Spleen (tissue), 11 donors: ENCODE measurements at regions not wholly inside any gene's neighbourhood (a gene's known extent, or its start where the extent isn't known, plus 50 kb on each side); places are given as distances from the start of the nearest gene placed in this dataset.

ENCODE experiments used
- DNase-seq: peaks from one replicate; pipeline ENCODE4 v3.0.0-alpha.2; 2020
- H3K27ac ChIP-seq, 8 donors: fragments of 200-600 bp; sonication (generic) in 7 of 8; 1 replicate in 4 of 8; 2 replicates in 4 of 8; pipeline versions ENCODE4 v1.5.0 to v1.8.0; 2016 to 2021; ENCODE audit warnings: inconsistent platforms in 4 of 8, mild to moderate bottlenecking in 4 of 8, moderate library complexity in 1 of 8
- H3K27me3 ChIP-seq, 7 donors: fragments of 200-600 bp; sonication (generic) in 6 of 7; replicated peaks in 1 of 7; 1 replicate in 4 of 7; 2 replicates in 3 of 7; pipeline versions ENCODE4 v1.5.0 to v1.8.0; 2016 to 2021; ENCODE audit warnings: inconsistent platforms in 3 of 7, mild to moderate bottlenecking in 1 of 7
- H3K36me3 ChIP-seq, 6 donors: fragments of 200-600 bp; sonication (generic) in 5 of 6; 1 replicate in 4 of 6; 2 replicates in 2 of 6; pipeline versions ENCODE4 v1.5.0 to v1.8.0; 2016 to 2021; ENCODE audit warnings: inconsistent platforms in 2 of 6
- H3K4me1 ChIP-seq, 6 donors: fragments of 200-600 bp; sonication (generic) in 5 of 6; 1 replicate in 3 of 6; 2 replicates in 3 of 6; pipeline versions ENCODE4 v1.5.0 to v1.8.0; 2016 to 2021; ENCODE audit warnings: inconsistent platforms in 3 of 6
- H3K4me3 ChIP-seq, 8 donors: fragments of 200-600 bp; sonication (generic) in 7 of 8; 1 replicate in 4 of 8; 2 replicates in 4 of 8; pipeline versions ENCODE4 v1.5.0 to v1.8.0; 2016 to 2021; ENCODE audit warnings: inconsistent platforms in 4 of 8, mild to moderate bottlenecking in 4 of 8, moderate library complexity in 2 of 8
- H3K9me3 ChIP-seq, 8 donors: fragments of 200-600 bp; sonication (generic) in 7 of 8; 1 replicate in 4 of 8; 2 replicates in 4 of 8; pipeline versions ENCODE4 v1.5.0 to v1.8.0; 2016 to 2021; ENCODE audit warnings: inconsistent platforms in 4 of 8
- POLR2A ChIP-seq, 3 donors: fragments of 450-650 bp; IDR thresholded peaks; one replicate each; pipeline ENCODE4 v1.5.1; 2017; ENCODE audit warnings: antibody characterized with exemption in 3 of 3, mild to moderate bottlenecking in 1 of 3
- POLR2AphosphoS5 ChIP-seq, 3 donors: sonication (generic); formaldehyde crosslinking; IDR thresholded peaks; one replicate each; pipeline ENCODE4 v1.5.1; 2017; ENCODE audit warnings: antibody characterized with exemption in 3 of 3
- whole genome bisulfite sequencing, 5 donors: extraction: QIAGEN DNeasy Blood & Tissue Kit in 3 of 5; methylation state at CpG; one replicate each; pipeline versions ENCODE4 v1.1.5 to v1.1.7; 2013 to 2018; 5-methylcytosine and 5-hydroxymethylcytosine counted together
- intact Hi-C: fragments of 100-400 bp; cut with DNase I; formaldehyde crosslinking; loops from one replicate; pipeline ENCODE4 v1.15.0; 2023; ENCODE audit warnings: low total_unique reads
- TF ChIP-seq, protein P1 (sequence below), 11 experiments: fragments of 200-600 bp in 7 of 11; fragments of 450-650 bp in 4 of 11; sonication (generic) in 4 of 11; IDR thresholded peaks in 8 of 11; conservative IDR thresholded peaks in 3 of 11; 1 replicate in 7 of 11; 2 replicates in 4 of 11; pipeline versions ENCODE4 v1.4.0 to v1.8.0; 2016 to 2021; ENCODE audit warnings: antibody characterized with exemption in 11 of 11, inconsistent platforms in 4 of 11, mild to moderate bottlenecking in 1 of 11
- donor health status: healthy with polysubstance abuse.
- donor health status: DM: no; HTN: no; CAD: no; lungs with moderate emphysema.
- donor health status: DM: no; HTN: no; CAD: no.
- donor health status: Bipolar disorder and iron deficiency.
- donor health status: healthy.
- donor health status: DM: no; HTN: no; CAD: no.
- donor health status: DM: yes; HTN: yes; CAD: no.

DNA sequence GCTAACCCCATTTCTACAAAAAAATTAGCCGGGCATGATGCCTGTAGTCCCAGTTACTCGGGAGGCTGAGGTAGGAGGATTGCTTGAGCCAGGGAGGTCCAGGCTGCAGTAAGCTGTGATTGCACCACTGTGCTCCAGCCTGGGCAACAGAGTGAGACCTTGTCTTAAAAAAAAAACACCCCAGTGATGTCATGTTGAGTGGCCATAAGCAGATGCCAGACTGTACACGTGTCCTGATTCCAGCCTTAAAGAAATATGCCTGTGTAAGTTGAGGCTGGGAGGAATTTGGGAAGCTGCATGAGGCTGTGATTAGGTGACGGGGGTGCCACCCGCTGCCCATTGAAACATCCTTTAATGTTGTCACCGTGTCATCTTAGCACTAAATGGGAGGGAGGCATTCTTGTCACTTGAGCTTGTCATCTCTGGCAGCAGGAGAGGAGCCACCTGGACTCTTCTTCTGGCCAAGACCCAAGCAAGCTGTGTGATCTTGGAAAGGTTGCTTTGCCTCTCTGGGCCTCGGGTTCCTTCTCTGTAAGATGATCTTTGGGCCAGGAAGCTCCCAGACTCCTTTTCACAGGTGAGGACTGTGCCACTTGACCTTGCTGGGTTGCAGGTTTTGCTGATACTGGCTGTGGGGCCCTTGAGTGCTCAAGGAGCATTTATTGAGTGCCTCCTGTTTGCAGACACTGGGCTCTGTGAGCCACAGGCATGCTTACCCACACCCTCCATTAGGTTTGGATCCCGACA, 98.3 kb upstream of the CIBAR2 start:
- TF ChIP-seq, protein P1, sequence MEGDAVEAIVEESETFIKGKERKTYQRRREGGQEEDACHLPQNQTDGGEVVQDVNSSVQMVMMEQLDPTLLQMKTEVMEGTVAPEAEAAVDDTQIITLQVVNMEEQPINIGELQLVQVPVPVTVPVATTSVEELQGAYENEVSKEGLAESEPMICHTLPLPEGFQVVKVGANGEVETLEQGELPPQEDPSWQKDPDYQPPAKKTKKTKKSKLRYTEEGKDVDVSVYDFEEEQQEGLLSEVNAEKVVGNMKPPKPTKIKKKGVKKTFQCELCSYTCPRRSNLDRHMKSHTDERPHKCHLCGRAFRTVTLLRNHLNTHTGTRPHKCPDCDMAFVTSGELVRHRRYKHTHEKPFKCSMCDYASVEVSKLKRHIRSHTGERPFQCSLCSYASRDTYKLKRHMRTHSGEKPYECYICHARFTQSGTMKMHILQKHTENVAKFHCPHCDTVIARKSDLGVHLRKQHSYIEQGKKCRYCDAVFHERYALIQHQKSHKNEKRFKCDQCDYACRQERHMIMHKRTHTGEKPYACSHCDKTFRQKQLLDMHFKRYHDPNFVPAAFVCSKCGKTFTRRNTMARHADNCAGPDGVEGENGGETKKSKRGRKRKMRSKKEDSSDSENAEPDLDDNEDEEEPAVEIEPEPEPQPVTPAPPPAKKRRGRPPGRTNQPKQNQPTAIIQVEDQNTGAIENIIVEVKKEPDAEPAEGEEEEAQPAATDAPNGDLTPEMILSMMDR (IDR thresholded peaks at IDR 0.05 in 8 of 11, conservative IDR thresholded peaks at IDR 0.05 in 3 of 11) = no peak
- no peak for TF ChIP-seq POLR2A (IDR thresholded peaks at IDR 0.05)
- no peak for TF ChIP-seq POLR2AphosphoS5 (IDR thresholded peaks at IDR 0.05)
- Histone ChIP-seq H3K27ac (no peak overlapping the region), H3K4me3 (no peak overlapping the region), H3K27me3 (peaks cover 0 to 16% (median 0%) of the 10 kb centered on the region in 7 donors), H3K9me3 (peaks cover 0 to 9% (median 0%) of the 10 kb centered on the region in 8 donors), H3K36me3 (no peaks in the 10 kb centered on the region), H3K4me1 (peaks cover 0 to 73% (median 31%) of the 10 kb centered on the region in 6 donors)
- intact Hi-C loops = no loop called here
- 75 to 88% (median 79%) methylated on average over 7 to 8 of the region's 8 CpGs for whole genome bisulfite sequencing, 5 donors
- no peak for DNase-seq

DNA sequence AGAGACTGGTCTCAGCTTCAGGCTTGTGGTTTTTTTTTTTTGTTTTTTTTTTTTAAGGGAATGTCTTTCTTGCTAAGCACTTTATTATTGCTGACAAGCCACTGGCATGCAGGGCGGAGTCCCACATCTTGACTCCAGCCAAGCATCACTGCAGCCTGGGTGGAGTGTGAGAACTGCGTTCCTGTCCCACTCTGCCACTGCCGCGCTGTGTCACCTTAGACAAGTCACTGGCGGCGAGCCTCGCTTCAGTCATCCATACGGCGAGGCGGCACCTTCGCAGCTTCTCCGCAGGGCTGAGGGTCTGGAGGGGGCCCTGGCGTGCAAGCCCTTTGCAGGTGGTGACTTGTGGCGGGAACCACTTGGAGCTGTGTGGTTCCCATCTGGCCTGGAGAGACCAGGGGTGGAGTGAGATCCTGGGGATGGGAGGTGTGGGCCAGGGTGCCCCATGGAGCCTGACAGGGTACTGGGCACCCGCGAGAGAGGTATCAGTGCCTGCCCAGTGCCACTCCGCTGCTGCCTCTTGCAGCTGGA, 99.1 kb upstream of the CIBAR2 start:
- Histone ChIP-seq H3K36me3 (no peaks in the 10 kb centered on the region), H3K4me3 (no peak overlapping the region), H3K9me3 (peaks cover 0 to 9% (median 0%) of the 10 kb centered on the region in 8 donors), H3K27ac (no peak overlapping the region), H3K4me1 (peaks cover 0 to 66% (median 27%) of the 10 kb centered on the region in 6 donors), H3K27me3 (peaks cover 0 to 15% (median 0%) of the 10 kb centered on the region in 7 donors)
- TF ChIP-seq POLR2AphosphoS5 (IDR thresholded peaks at IDR 0.05) (no peak), POLR2A (IDR thresholded peaks at IDR 0.05) (no peak)
- TF ChIP-seq, protein P1 (IDR thresholded peaks at IDR 0.05 in 8 of 11, conservative IDR thresholded peaks at IDR 0.05 in 3 of 11) = no peak
- no peak for DNase-seq
- intact Hi-C loops = no loop called here
- 90 to 96% (median 93%) methylated on average over 14 to 17 of the region's 17 CpGs for WGBS, 5 donors

GRCh38 chr16:85213926-85214675, 101.8 kb upstream of the CIBAR2 start:
- TF ChIP-seq POLR2AphosphoS5 (IDR thresholded peaks at IDR 0.05) (no peak), POLR2A (IDR thresholded peaks at IDR 0.05) (no peak)
- TF ChIP-seq, protein P1 (IDR thresholded peaks at IDR 0.05 in 8 of 11, conservative IDR thresholded peaks at IDR 0.05 in 3 of 11) = no peak
- H3K27me3 ChIP-seq = no peaks in the 10 kb centered on the region
- H3K9me3 ChIP-seq = no peaks in the 10 kb centered on the region
- intact Hi-C loops = no loop called here
- H3K27ac ChIP-seq = no peak overlapping the region
- H3K36me3 ChIP-seq = no peaks in the 10 kb centered on the region
- H3K4me1 ChIP-seq = peaks cover 0 to 51% (median 25%) of the 10 kb centered on the region in 6 donors
- DNase-seq = no peak
- H3K4me3 ChIP-seq = no peak overlapping the region
- WGBS, 5 donors = 88 to 96% (median 91%) methylated on average over 27 to 28 of the region's 28 CpGs
